ENCODE measurements at regions not wholly inside any gene's neighbourhood (a gene's known extent, or its start where the extent isn't known, plus 50 kb on each side); places are given as distances from the start of the nearest gene placed in this dataset.
A peak's percentile ranks its signal among the peaks of the same experiment; 100 is the strongest.

GRCh38 chr9:99361817-99362216 lies 139.7 kb downstream of the SEC61B start:
- Histone ChIP-seq H3K23me2 (ENCODE audit: low read depth, low read length) (no peaks in the 10 kb centered on the region), H3K23ac (ENCODE audit: insufficient read length) (no peak overlapping the region), H3K79me2 (ENCODE audit: control insufficient read depth in 1 of 2, insufficient read depth in 2 of 2, low read length in 2 of 2) (no peaks in the 10 kb centered on the region), H3K56ac (replicated peaks; ENCODE audit: insufficient read length, low read depth, low read length) (no peak overlapping the region), H3K79me1 (ENCODE audit: low read depth, low read length) (no peaks in the 10 kb centered on the region), H2BK15ac (ENCODE audit: low read length) (no peak overlapping the region), H3K18ac (ENCODE audit: extremely low read depth, low read length) (no peak overlapping the region), H4K20me1 (replicated peaks in 1 of 2; ENCODE audit: control insufficient read depth in 1 of 2, insufficient read depth in 2 of 2, low read length in 2 of 2) (no peaks in the 10 kb centered on the region), H3K27ac (ENCODE audit: low read depth, low read length) (no peak overlapping the region), H2BK20ac (ENCODE audit: low read length) (no peak overlapping the region), H2AFZ (ENCODE audit: low read length) (0 out of 2 replicates have a peak overlapping the region, but pooled peaks have one; percentile 62), H3K9me3 (ENCODE audit: insufficient read depth in 2 of 2, low read depth in 1 of 2, low read length in 1 of 2) (no peaks in the 10 kb centered on the region), H3K27me3 (replicated peaks in 1 of 4; ENCODE audit: control insufficient read depth in 3 of 4, extremely low read depth in 1 of 4, insufficient read depth in 3 of 4, low read length in 3 of 4) (no peaks in the 10 kb centered on the region), H3K4me3 (ENCODE audit: extremely low read depth in 1 of 4, insufficient read depth in 2 of 4, low read depth in 3 of 4, low read length in 4 of 4) (no peak overlapping the region), H4K91ac (replicated peaks; ENCODE audit: insufficient read length, low read length) (no peak overlapping the region), H3K4me1 (replicated peaks in 1 of 4; ENCODE audit: control insufficient read depth in 3 of 4, insufficient read depth in 4 of 4, low read length in 3 of 4) (0 out of 7 replicates have a peak, but pooled peaks cover 0 to 2% (median 0%) of the 10 kb centered on the region in 4 experiments), H2BK5ac (ENCODE audit: low read depth, low read length) (no peak overlapping the region), H2AK5ac (ENCODE audit: low read depth, low read length) (no peak overlapping the region), H3K4me2 (ENCODE audit: insufficient read depth in 1 of 2, low read depth in 2 of 2, low read length in 2 of 2) (no peak overlapping the region; a peak in 1 of 4 replicates), H3K36me3 (ENCODE audit: control insufficient read depth in 2 of 4, insufficient read depth in 4 of 4, low read length in 3 of 4) (no peaks in the 10 kb centered on the region), H4K8ac (ENCODE audit: extremely low read depth, insufficient read depth, low read length) (no peak overlapping the region), H3K9ac (replicated peaks in 1 of 4; ENCODE audit: extremely low read depth in 1 of 4, low read depth in 3 of 4, low read length in 3 of 4) (no peak overlapping the region), H3K14ac (ENCODE audit: insufficient read length) (no peak overlapping the region), H2BK120ac (replicated peaks; ENCODE audit: low read depth, low read length) (no peak overlapping the region), H2BK12ac (ENCODE audit: low read depth, low read length) (no peak overlapping the region), H4K5ac (ENCODE audit: insufficient read length, low read depth, low read length) (no peak overlapping the region), H3K4ac (replicated peaks; ENCODE audit: insufficient read length, low read depth, low read length) (no peak overlapping the region)
- POLR2A ChIA-PET (ENCODE audit: partially characterized antibody) = interaction anchor here (2.2 kb wide), 1 partner anchor 11 kb away, joined by 7 read pairs; no protein-coding TSS in a partner anchor
- 39% methylated on average over 8 of the region's 8 CpGs; no CpG with 5 or more reads in 1 of the 2 experiments for WGBS, 2 experiments (ENCODE audit: extremely low coverage in 1 of 2, insufficient coverage in 1 of 2, insufficient read length in 1 of 2, insufficient replicate concordance in 2 of 2, low coverage in 1 of 2, low lambda C conversion rate in 2 of 2, missing lambda C conversion rate in 1 of 2)
- peak in 1 of 2 experiments; percentile 56 for DNase-seq (ENCODE audit: low read depth in 1 of 2, low spot score in 2 of 2)
- CTCF ChIA-PET (ENCODE audit: partially characterized antibody) = interaction anchor here (1.6 to 2.6 kb wide), 2 partner anchors 12 to 246 kb away, joined by 3 to 8 read pairs; no protein-coding TSS in a partner anchor
- TF ChIP-seq KDM1A (IDR thresholded peaks at IDR 0.05; ENCODE audit: borderline replicate concordance, low read length) = no peak
- TF ChIP-seq CBX8 (IDR thresholded peaks at IDR 0.05; ENCODE audit: borderline replicate concordance, low read depth, low read length) = no peak
- no peak for TF ChIP-seq KDM5A (IDR thresholded peaks at IDR 0.05; ENCODE audit: low read length)
- TF ChIP-seq GTF2F1 (IDR thresholded peaks at IDR 0.05; ENCODE audit: borderline replicate concordance, low read depth, low read length) = no peak
- TF ChIP-seq ASH2L (IDR thresholded peaks at IDR 0.05; ENCODE audit: low read length) = no peak
- TF ChIP-seq POU5F1 (IDR thresholded peaks at IDR 0.05; ENCODE audit: low read depth, low read length) = no peak
- no peak for TF ChIP-seq E2F6 (IDR thresholded peaks at IDR 0.05)
- no peak for TF ChIP-seq SP1 (IDR thresholded peaks at IDR 0.05; ENCODE audit: low read depth, low read length)
- no peak for TF ChIP-seq CTBP2 (IDR thresholded peaks at IDR 0.05; ENCODE audit: borderline replicate concordance, insufficient read depth, insufficient read length, low read length)
- no peak for TF ChIP-seq GABPA (IDR thresholded peaks at IDR 0.05; ENCODE audit: borderline replicate concordance, insufficient read depth, low read length)
- FAIRE-seq = no peak
